Heart left ventricle (tissue), 13 donors: ENCODE measurements at regions not wholly inside any gene's neighbourhood (a gene's known extent, or its start where the extent isn't known, plus 50 kb on each side); places are given as distances from the start of the nearest gene placed in this dataset.

Source experiments
- CTCF ChIP-seq, 12 donors: fragments of 200-600 bp; sonication (generic) in 4 of 12; IDR thresholded peaks; one replicate each; pipeline versions ENCODE4 v1.5.0 to v1.8.0; 2018 to 2022; ENCODE audit warnings: antibody characterized with exemption in 12 of 12, mild to moderate bottlenecking in 5 of 12
- POLR2A ChIP-seq, 2 donors: fragments of 450-650 bp; IDR thresholded peaks; one replicate each; pipeline ENCODE4 v1.6.1; 2017; ENCODE audit warnings: antibody characterized with exemption in 2 of 2, mild to moderate bottlenecking in 2 of 2, moderate library complexity in 2 of 2
- donor health status: ischemic (EF 13 %, LVEDD 7.1; RV severe dilation, severe dysfunction).
- donor health status: DM: no; HTN: yes; CAD: no.
- donor health status: DM: no; HTN: no; CAD: no.
- donor health status: ischemic (EF 25% LVEDD 6.9; RV normal size, moderate dysfunction).
- donor health status: ischemic (EF 25% LVEDD 5.7; RV mildly dilated, moderate dysfunction).
- donor health status: ischemic (EF 35%, LVEDD 5.7; RV mildly dilated, moderate dysfunction).
- donor health status: nonischemic (EF 11% LVEDD 7.7; RV severe dilation, severe dysfunction).
- donor health status: DM: yes; HTN: yes; CAD: no.
- donor health status: PGD.
- donor health status: ischemic (EF 29% LVEDD 5.4; RV normal size, mild dysfunction).
- donor health status: nonischemic (EF 23%, LVEDD 6.1; RV moderate dilation, normal function).

- no peak for TF ChIP-seq CTCF (IDR thresholded peaks at IDR 0.05)
- TF ChIP-seq POLR2A (IDR thresholded peaks at IDR 0.05) = no peak
Observed at GRCh38 chr2:181755181-181755580, 74.9 kb upstream of the NEUROD1 start.
